SW 1271 (cell line): ENCODE measurements at regions not wholly inside any gene's neighbourhood (a gene's known extent, or its start where the extent isn't known, plus 50 kb on each side); places are given as distances from the start of the nearest gene placed in this dataset.

ENCODE experiments used
- DNase-seq, 2 experiments: peaks; one replicate each; lab custom pipeline; 2025; lab: John Stamatoyannopoulos, UW

GRCh38 chr7:25889765-25890164, 262.2 kb upstream of the NFE2L3 start:
- DNase-seq, result no peak

GRCh38 chr7:25891591-25891990, 260.4 kb upstream of the NFE2L3 start:
- DNase-seq, result no peak

DNA sequence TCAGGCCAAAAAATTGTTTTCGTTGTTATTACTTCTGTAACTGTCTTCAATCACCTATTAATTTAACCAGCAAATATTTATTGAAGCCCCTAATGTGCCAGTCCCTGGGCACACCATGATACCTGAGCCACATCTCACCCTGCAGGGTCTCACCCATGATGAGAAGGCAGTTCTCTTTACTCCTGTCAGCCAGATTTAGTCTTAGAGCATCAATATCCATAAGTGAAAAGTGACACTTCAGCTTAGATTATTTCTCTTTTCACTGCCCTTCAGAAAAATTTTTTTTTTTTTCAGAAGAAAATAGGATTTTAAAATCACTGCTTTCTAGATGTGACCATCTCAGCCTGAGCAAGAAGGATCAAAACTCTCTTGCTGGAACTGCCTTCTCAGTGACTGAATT, 258.6 kb upstream of the NFE2L3 start:
- peak in 1 of 2 experiments; percentile 1 for DNase-seq

GRCh38 chr7:25894002-25894901, 257.7 kb upstream of the NFE2L3 start:
- DNase-seq, result peak in 1 of 2 experiments; percentile 2

DNA sequence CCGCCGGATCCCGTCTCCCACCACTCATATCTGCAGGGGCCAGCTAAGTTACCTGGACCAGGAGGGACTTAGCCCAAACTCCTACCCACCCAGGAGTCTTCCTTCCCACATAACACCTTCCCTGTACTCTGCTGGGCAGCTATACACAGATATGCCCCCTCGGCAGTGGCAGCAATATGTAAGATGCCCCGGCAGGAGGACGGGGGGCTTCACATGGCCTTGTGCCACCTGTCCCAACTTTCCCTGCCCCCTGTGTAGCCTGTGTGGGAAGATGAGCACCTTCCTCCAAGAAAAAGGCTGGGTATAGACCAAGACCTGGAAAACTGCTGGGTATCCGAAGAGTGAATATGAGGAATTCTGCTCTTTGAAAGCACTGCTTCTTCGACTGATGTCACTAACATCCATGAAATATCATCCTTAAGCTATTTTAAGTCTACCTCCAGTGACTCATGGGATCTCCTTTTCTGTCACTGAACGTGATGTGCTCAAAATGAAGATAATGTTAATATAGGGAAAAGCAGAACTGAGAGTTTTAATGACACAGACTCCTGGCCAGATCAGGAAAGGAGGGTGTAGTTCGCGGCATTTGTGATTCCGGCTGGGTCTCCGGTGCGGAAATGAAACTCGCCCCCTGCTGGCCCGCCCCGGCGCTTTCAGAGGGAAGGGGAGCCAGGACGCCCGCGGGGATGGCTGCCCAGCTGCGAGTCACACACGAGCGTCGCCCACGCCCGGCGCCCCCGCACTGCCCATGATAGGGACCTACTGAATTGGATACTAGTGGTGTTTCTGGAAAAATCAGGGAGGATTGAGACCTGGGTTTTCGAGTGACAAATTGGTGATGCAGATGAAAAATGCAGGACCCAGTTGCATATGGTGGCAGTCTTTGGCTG, 256.9 kb upstream of the NFE2L3 start:
- DNase-seq, result no peak

DNA sequence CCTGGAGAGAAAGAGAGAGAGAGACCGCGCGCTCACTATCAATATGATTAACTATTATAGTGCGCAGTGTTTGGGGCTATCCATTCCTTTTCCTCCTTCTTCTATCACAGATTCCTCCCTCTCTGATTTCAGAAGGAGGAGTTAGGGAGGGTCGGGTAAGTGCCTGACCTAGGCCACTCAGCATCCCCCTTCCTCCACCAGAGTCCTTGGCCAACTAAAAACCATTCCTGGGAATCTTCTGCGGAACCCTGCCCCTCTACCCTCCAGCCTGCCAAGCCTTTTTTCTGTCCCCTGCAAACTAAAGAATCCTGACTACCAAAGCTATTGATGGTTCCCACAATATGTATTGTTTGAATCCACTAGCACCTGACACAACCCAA, 256.2 kb upstream of the NFE2L3 start:
- DNase-seq, result no peak

DNA sequence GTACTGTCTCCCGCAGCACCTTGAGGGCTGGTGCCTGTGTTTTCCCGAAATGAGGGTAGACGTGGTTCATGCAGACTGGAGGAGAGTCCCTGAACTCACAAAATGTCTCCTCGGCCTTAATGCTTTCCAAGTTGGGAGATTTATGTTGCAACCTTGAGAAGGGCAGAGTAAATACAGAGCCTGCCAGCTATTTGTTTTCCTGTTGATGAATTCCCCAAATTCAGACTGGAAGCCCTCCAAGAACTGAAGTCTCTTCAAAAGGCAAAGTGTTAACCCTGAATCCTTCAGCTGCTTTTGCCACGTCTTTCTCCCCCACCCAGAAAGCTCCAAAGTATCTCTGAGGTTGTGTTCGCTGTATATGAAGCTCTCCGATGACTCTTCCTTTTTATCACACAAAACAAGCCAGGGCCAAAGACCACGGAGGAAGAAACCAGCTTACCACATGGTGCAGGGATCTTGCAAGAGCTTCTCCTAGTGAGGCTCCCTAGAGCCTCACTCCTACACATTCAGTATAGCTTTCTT, 254.7 kb upstream of the NFE2L3 start:
- no peak for DNase-seq

DNA sequence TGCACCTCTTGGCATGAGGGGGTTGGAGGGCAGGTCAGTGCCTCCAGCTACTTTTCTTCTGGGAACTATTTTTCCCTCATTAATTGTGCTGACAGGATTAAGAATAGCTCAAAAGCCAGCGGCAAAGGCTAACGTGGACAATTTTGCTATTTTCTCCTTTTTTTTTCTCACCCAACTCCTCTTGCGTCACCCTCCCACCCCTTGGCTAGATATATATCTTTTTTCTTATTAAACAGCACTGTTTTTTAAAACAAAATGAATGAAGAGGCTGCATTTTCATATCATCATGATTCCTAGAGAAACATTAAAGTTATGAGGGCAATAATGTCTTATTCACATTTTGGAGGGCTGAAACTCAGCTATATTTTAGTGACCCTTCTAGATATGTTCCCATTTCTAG, 251.8 kb upstream of the NFE2L3 start:
- no peak for DNase-seq

DNA sequence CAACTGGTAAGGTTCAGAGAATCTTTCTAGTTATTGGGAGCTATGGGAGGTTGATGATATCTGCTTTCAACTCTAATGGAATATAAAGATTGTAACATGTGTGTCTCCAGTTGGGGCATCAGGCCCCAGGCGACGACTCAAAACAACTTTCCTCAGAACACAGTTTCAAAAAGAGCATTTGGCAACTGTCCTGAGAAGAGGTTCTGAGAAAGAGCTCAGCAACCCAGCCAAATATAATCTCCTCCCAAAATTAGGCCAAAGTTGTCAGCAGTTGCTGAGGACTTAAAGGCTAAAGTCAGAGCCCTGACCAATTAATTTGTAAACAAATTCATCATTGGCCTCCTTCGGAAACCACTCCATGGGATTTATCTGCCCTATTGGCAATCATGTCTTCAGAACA, 251.1 kb upstream of the NFE2L3 start:
- no peak for DNase-seq

GRCh38 chr7:25901658-25902057, 250.3 kb upstream of the NFE2L3 start:
- no peak for DNase-seq

DNA sequence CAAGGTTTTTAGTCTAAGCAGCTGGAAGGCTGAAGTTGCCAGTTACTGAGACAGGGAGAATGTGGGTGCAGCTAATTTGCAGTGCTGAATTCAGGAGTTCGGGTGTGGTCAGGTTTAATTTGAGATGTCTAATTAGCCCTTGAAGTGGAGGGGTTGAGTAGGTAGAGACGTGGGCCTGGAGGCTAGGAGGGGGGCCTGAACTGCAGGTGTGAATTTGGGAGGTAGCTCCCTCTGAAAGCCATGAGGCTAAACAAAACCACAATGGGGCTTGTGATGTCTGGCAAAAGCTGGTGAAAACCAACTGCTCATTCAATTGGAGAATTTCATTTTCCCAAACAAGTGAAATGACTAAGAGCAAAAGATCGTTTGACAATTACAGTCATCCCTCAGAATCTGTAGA, 246.0 kb upstream of the NFE2L3 start:
- no peak for DNase-seq

DNA sequence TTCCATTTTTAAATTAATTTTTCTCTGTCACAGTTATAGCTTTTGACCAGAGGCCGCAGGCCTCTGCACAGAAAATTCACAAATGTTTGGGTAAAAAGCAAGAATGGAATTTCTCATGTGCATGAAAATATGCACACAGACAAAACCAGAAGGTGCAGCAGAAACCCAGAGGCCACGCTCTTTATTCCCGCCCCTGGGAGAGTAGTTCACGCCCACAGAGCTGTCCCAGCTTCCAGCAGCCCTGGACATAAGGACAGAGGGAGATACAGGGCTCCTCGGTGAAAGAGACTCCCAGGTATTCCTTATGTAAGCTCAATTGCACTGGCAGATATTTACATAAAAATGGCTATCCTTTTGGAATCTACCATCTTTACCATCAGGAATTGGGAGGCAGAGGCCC, 245.2 kb upstream of the NFE2L3 start:
- DNase-seq, result no peak

- DNase-seq, result no peak
Measured at GRCh38 chr7:25907214-25907613, 244.8 kb upstream of the NFE2L3 start.

DNA sequence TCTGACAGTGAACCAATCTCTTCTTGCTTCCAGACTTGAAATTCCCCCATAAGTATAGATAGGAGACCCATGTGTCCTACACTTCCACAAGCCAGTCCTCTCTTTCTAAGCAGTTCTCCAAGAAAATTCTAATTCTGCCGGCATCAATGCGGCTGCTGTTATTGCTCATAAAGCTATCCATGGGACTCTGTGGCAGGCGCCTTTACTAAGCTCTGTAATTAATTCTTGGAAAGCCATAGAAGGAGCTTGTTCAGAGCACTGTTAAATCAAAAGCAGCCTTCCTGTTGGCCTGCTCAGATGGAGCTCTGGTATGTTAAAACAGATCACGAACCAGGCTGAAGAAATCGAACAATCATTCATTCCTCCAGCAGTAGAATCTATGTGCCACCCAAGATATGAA, 244.3 kb upstream of the NFE2L3 start:
- no peak for DNase-seq

- no peak for DNase-seq
Measured at GRCh38 chr7:25908154-25908949, 243.6 kb upstream of the NFE2L3 start.

GRCh38 chr7:25911738-25912607, 240.0 kb upstream of the NFE2L3 start:
- no peak for DNase-seq

DNA sequence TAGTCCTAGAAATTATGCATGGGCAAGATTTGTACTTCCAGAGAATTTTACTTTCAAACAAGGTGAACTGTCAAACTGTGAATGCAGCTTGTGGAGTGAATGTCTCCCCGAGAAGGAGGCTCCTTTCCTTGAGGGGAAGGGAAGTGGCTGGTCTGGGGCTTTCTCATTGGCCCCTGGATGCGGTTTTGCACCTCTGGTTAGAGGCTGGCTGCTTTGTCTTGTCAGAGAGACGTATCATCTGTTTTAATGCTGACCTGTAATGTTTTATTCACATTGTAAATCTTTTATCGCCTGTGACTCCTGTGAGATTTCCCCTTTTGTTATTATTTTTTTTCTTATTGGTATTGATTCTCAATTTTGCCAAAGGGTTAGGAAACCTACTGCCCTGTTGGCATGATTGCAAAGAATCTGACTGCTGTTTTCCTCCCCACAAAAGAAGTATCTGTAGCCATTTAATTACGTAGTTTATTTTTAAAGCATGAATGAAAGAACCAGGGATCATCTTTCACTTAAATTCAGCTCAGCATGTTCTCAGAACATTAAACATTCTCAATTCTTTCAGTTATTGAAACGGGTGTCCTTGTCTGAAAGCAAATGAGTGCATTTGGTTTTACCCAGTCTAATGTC, 238.3 kb upstream of the NFE2L3 start:
- no peak for DNase-seq

DNA sequence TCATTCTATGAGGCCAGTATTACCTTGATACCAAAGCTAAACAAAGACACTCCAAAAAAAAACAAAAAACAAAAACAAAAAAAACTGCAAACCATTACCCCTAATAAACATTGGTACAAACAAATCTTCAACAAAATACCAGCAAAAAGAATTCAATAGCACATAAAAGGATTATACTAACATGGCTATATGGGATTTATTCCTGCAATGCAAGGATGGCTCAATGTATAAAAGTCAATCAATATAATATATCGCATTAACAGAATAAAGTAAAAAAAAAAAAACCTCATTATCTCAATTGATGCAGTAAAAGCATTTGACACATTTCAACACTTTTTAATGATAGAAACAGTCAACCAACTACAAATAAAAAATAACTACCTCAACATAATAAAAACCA, 233.3 kb upstream of the NFE2L3 start:
- no peak for DNase-seq

DNA sequence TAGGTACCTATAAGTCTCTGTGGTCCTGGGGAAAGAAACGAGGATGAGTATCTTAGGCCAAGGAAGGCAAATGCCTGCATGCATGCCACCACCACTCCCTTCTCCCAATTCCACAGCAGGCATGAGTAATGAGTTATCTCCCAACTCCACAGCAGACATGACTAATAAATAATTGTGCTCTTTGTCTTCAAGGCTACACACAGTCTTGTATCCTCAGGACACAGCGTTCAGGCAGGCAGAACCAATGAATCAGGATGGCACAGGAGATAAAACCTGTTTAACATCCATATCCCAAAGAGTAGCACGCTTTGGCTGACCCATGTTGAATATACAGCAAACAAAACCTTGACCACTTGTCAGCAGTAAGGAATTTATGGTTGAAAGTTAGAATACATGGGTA, 229.7 kb upstream of the NFE2L3 start:
- DNase-seq, result no peak

- DNase-seq, result no peak
Measured at GRCh38 chr7:25923741-25924460, 228.1 kb upstream of the NFE2L3 start.
